SK-N-SH (cell line): ENCODE measurements at regions not wholly inside any gene's neighbourhood (a gene's known extent, or its start where the extent isn't known, plus 50 kb on each side); places are given as distances from the start of the nearest gene placed in this dataset.

Experiments
- CTCF ChIA-PET: fragments of 300-600, 350-600 bp; formaldehyde crosslinking; extraction: SDS; loops from one replicate; lab custom pipeline; 2021; lab: Yijun Ruan, JAX
- POLR2A ChIA-PET: fragments of 350-600 bp; sonication (Branson Sonifier 250); formaldehyde crosslinking; extraction: SDS; loops from one replicate; lab custom pipeline; 2020; ENCODE audit warnings: antibody characterized with exemption, inconsistent platforms; lab: Yijun Ruan, JAX
- DNase-seq: peaks from one replicate; pipeline ENCODE4 v3.0.0; 2012
- H2AFZ ChIP-seq: fragments of 200-600 bp; sonication (generic); 2 replicates; pipeline ENCODE4 v1.8.1; 2016; ENCODE audit warnings: antibody characterized with exemption, mild to moderate bottlenecking, low read depth
- H3F3A ChIP-seq: fragments of 200-600 bp; sonication (generic); replicated peaks from 2 replicates; pipeline ENCODE3; 2016; ENCODE audit warnings: antibody characterized with exemption, mild to moderate bottlenecking; ENCODE audit not compliant: insufficient read depth
- H3K27ac ChIP-seq, 2 experiments: fragments of 200-500 bp in 1 of 2; fragments of 200-600 bp in 1 of 2; sonication (Bioruptor generic) in 1 of 2; sonication (generic), shearing (Covaris generic) in 1 of 2; 2 replicates each; pipeline versions ENCODE4 v1.5.1 to v1.6.1; 2014 to 2016; ENCODE audit warnings: low read depth in 2 of 2, inconsistent platforms in 1 of 2, low read length in 1 of 2, mild to moderate bottlenecking in 1 of 2, mixed read lengths in 1 of 2
- H3K27me3 ChIP-seq: fragments of 200-600 bp; sonication (generic), shearing (Covaris generic); 2 replicates; pipeline ENCODE4 v1.6.1; 2016; ENCODE audit warnings: mixed run types; ENCODE audit not compliant: insufficient read depth
- H3K36me3 ChIP-seq, 2 experiments: fragments of 200-500 bp in 1 of 2; fragments of 200-600 bp in 1 of 2; sonication (Bioruptor generic) in 1 of 2; sonication (generic) in 1 of 2; replicated peaks in 1 of 2; 2 replicates each; pipeline versions ENCODE3 to v1.5.1; 2014 to 2016; ENCODE audit warnings: low read length in 1 of 2, mild to moderate bottlenecking in 1 of 2; ENCODE audit not compliant: insufficient read depth in 2 of 2, control insufficient read depth in 1 of 2
- H3K4me1 ChIP-seq, 2 experiments: fragments of 200-500 bp in 1 of 2; fragments of 200-600 bp in 1 of 2; sonication (Bioruptor generic) in 1 of 2; sonication (generic), shearing (Covaris generic) in 1 of 2; 2 replicates each; pipeline versions ENCODE4 v1.5.1 to v1.6.1; 2014 to 2016; ENCODE audit warnings: low read depth in 1 of 2, low read length in 1 of 2, mixed run types in 1 of 2; ENCODE audit not compliant: insufficient read depth in 2 of 2, control insufficient read depth in 1 of 2
- H3K4me2 ChIP-seq: fragments of 200-600 bp; sonication (generic), shearing (Covaris generic); 2 replicates; pipeline ENCODE4 v1.6.1; 2017; ENCODE audit warnings: mixed run types
- H3K4me3 ChIP-seq, 2 experiments: fragments of 200-500 bp in 1 of 2; fragments of 200-600 bp in 1 of 2; sonication (Bioruptor generic) in 1 of 2; sonication (generic), shearing (Covaris generic) in 1 of 2; 2 replicates each; pipeline versions ENCODE4 v1.5.1 to v1.8.1; 2014 to 2016; ENCODE audit warnings: low read depth in 2 of 2, inconsistent platforms in 1 of 2, low read length in 1 of 2, mild to moderate bottlenecking in 1 of 2, mixed read lengths in 1 of 2, moderate library complexity in 1 of 2
- H3K79me2 ChIP-seq: fragments of 200-600 bp; sonication (generic); 2 replicates; pipeline ENCODE4 v1.8.1; 2017; ENCODE audit warnings: mild to moderate bottlenecking; ENCODE audit not compliant: insufficient read depth
- H3K9ac ChIP-seq: fragments of 200-600 bp; sonication (generic); 2 replicates; pipeline ENCODE4 v1.6.1; 2017; ENCODE audit warnings: mixed run types
- H3K9me2 ChIP-seq: fragments of 200-600 bp; sonication (generic); 2 replicates; pipeline ENCODE4 v1.6.1; 2017; ENCODE audit warnings: mixed run types
- H3K9me3 ChIP-seq: fragments of 200-600 bp; sonication (generic); 2 replicates; pipeline ENCODE4 v1.6.1; 2017; ENCODE audit warnings: mixed run types, mild to moderate bottlenecking, moderate library complexity
- H4K20me1 ChIP-seq: fragments of 200-600 bp; sonication (generic); 2 replicates; pipeline ENCODE4 v1.6.1; 2017; ENCODE audit warnings: mild to moderate bottlenecking, mixed run types; ENCODE audit not compliant: insufficient read depth
- CTCF ChIP-seq: fragments of 200-600 bp; sonication (generic); IDR thresholded peaks from 2 replicates; pipeline ENCODE4 v1.6.1; 2017; ENCODE audit warnings: antibody characterized with exemption, mild to moderate bottlenecking, moderate library complexity
- ELF1 ChIP-seq: IDR thresholded peaks from 2 replicates; pipeline ENCODE4 v1.4.0; 2012
- EP300 ChIP-seq, 2 experiments: IDR thresholded peaks; 2 replicates each; pipeline versions ENCODE4 v1.4.0 to v1.6.1; 2012; ENCODE audit warnings: borderline replicate concordance in 1 of 2, low read depth in 1 of 2, low read length in 1 of 2
- EZH2phosphoT487 ChIP-seq: fragments of 200-600 bp; sonication (generic); IDR thresholded peaks from 2 replicates; pipeline ENCODE4 v1.6.1; 2017; ENCODE audit warnings: low read depth, mixed run types, mild to moderate bottlenecking, antibody characterized with exemption, moderate library complexity, borderline replicate concordance
- FOXM1 ChIP-seq: IDR thresholded peaks from 2 replicates; pipeline ENCODE4 v1.4.0; 2012; ENCODE audit warnings: low read depth, mild to moderate bottlenecking
- IRF3 ChIP-seq: fragments of 150-350 bp; IDR thresholded peaks from 2 replicates; pipeline ENCODE4 v1.6.1; 2016; ENCODE audit warnings: mild to moderate bottlenecking, low read depth, low read length
- JUND ChIP-seq: IDR thresholded peaks from 2 replicates; pipeline ENCODE4 v1.4.0; 2012
- MAX ChIP-seq: IDR thresholded peaks from 2 replicates; pipeline ENCODE4 v1.4.0; 2012; ENCODE audit warnings: low read depth
- MEF2A ChIP-seq: IDR thresholded peaks from 2 replicates; pipeline ENCODE4 v1.4.0; 2012; ENCODE audit warnings: low read depth, borderline replicate concordance
- MXI1 ChIP-seq: IDR thresholded peaks from 2 replicates; pipeline ENCODE4 v1.6.1; 2012; ENCODE audit warnings: mild to moderate bottlenecking, low read depth, low read length, improper control_type of control experiment
- NFIC ChIP-seq: IDR thresholded peaks from 2 replicates; pipeline ENCODE4 v1.4.0; 2012; ENCODE audit warnings: borderline replicate concordance
- PBX3 ChIP-seq: IDR thresholded peaks from 2 replicates; pipeline ENCODE4; 2012
- POLR2AphosphoS5 ChIP-seq: IDR thresholded peaks from 2 replicates; pipeline ENCODE4 v1.6.1; 2012; ENCODE audit warnings: low read depth, low read length
- RCOR1 ChIP-seq: fragments of 150-350 bp; IDR thresholded peaks from 2 replicates; pipeline ENCODE4 v1.6.1; 2017; ENCODE audit warnings: antibody characterized with exemption, low read length
- SMC3 ChIP-seq: IDR thresholded peaks from 2 replicates; pipeline ENCODE4 v1.6.1; 2012; ENCODE audit warnings: low read depth, low read length, improper control_type of control experiment
- TCF12 ChIP-seq: IDR thresholded peaks from 2 replicates; pipeline ENCODE4 v1.4.0; 2012
- USF1 ChIP-seq: IDR thresholded peaks from 2 replicates; pipeline ENCODE4 v1.4.0; 2012; ENCODE audit warnings: low read depth, borderline replicate concordance
- USF2 ChIP-seq: fragments of 150-350 bp; IDR thresholded peaks from 2 replicates; pipeline ENCODE4 v1.6.1; 2017; ENCODE audit warnings: antibody characterized with exemption, low read length, low read depth, borderline replicate concordance
- WGBS: methylation state at CpG from one replicate; pipeline ENCODE4 v1.1.6; 2017; ENCODE audit warnings: low lambda C conversion rate; 5-methylcytosine and 5-hydroxymethylcytosine counted together

- H3K9ac ChIP-seq, result no peak overlapping the region
- H2AFZ ChIP-seq, result no peak overlapping the region
- ChIA-PET CTCF (interaction anchor here (1.1 to 1.3 kb wide), 2 partner anchors 11 to 142 kb away, joined by 3 read pairs; no protein-coding TSS in a partner anchor), POLR2A (no interaction called here)
- H3K27ac ChIP-seq, result no peak overlapping the region
- no peak overlapping the region for H3K4me2 ChIP-seq
- no peak overlapping the region for H3K4me3 ChIP-seq
- H4K20me1 ChIP-seq, result no peaks in the 10 kb centered on the region
- no peaks in the 10 kb centered on the region for H3K9me3 ChIP-seq
- DNase-seq, result no peak
- H3K36me3 ChIP-seq, result no peaks in the 10 kb centered on the region
- TF ChIP-seq USF2, result no peak
- TF ChIP-seq EP300 (IDR thresholded peaks at IDR 0.05; ENCODE audit: borderline replicate concordance in 1 of 2, low read depth in 1 of 2, low read length in 1 of 2), result no peak
- no peak for TF ChIP-seq POLR2AphosphoS5
- no peak for TF ChIP-seq CTCF
- TF ChIP-seq MEF2A, result no peak
- no peak for TF ChIP-seq MAX
- TF ChIP-seq JUND, result no peak
- TF ChIP-seq RCOR1, result no peak
- no peak for TF ChIP-seq FOXM1
- no peak for TF ChIP-seq ELF1
- no peaks in the 10 kb centered on the region for H3K79me2 ChIP-seq
- no peaks in the 10 kb centered on the region for H3K9me2 ChIP-seq
- no peaks in the 10 kb centered on the region for H3F3A ChIP-seq
- peaks cover 0 to 8% of the 10 kb centered on the region in 2 experiments; a peak in 1 of 4 replicates for H3K4me1 ChIP-seq
- no peaks in the 10 kb centered on the region for H3K27me3 ChIP-seq
- WGBS, result 77% methylated on average over 3 of the region's 3 CpGs
Measured at GRCh38 chr5:143682929-143683386, 129.0 kb upstream of the HMHB1 start.

- no peak for DNase-seq
- ChIA-PET POLR2A (no interaction called here), CTCF (interaction anchor here (1.1 to 1.3 kb wide), 2 partner anchors 11 to 142 kb away, joined by 3 read pairs; no protein-coding TSS in a partner anchor)
- no peaks in the 10 kb centered on the region for H3K27me3 ChIP-seq
- no peak overlapping the region for H2AFZ ChIP-seq
- H3K27ac ChIP-seq, result no peak overlapping the region
- H3K9me2 ChIP-seq, result no peaks in the 10 kb centered on the region
- H3F3A ChIP-seq, result no peaks in the 10 kb centered on the region
- H3K79me2 ChIP-seq, result no peaks in the 10 kb centered on the region
- no peak overlapping the region for H3K9ac ChIP-seq
- no peak overlapping the region for H3K4me2 ChIP-seq
- no peaks in the 10 kb centered on the region for H3K9me3 ChIP-seq
- no peaks in the 10 kb centered on the region for H4K20me1 ChIP-seq
- H3K4me1 ChIP-seq, result peaks cover 0 to 8% of the 10 kb centered on the region in 2 experiments; a peak in 1 of 4 replicates
- H3K4me3 ChIP-seq, result no peak overlapping the region
- 65% methylated on average over 2 of the region's 2 CpGs for WGBS
- no peaks in the 10 kb centered on the region for H3K36me3 ChIP-seq
- TF ChIP-seq IRF3, result no peak
- no peak for TF ChIP-seq USF1
- no peak for TF ChIP-seq PBX3
- no peak for TF ChIP-seq NFIC
- no peak for TF ChIP-seq CTCF
- TF ChIP-seq MAX, result no peak
- no peak for TF ChIP-seq MXI1
- TF ChIP-seq TCF12, result no peak
- TF ChIP-seq SMC3, result no peak
- no peak for TF ChIP-seq RCOR1
- TF ChIP-seq FOXM1, result no peak
- no peak for TF ChIP-seq EZH2phosphoT487
Measured at GRCh38 chr5:143682246-143682905, 129.6 kb upstream of the HMHB1 start.
